GM18951 (cell line): ENCODE measurements at regions not wholly inside any gene's neighbourhood (a gene's known extent, or its start where the extent isn't known, plus 50 kb on each side); places are given as distances from the start of the nearest gene placed in this dataset.

Experiments
- POLR2A ChIP-seq: IDR thresholded peaks from 4 replicates; pipeline ENCODE4 v1.6.1; 2011; ENCODE audit warnings: mild to moderate bottlenecking; ENCODE audit not compliant: insufficient read length, insufficient read depth; ENCODE audit errors: extremely low read depth
- in situ Hi-C: fragments of 300-500 bp; cut with MboI; formaldehyde crosslinking; loops from one replicate; pipeline ENCODE4 v1.12.0; 2022; ENCODE audit warnings: low sequenced_read_pairs, mixed read lengths, inconsistent platforms; ENCODE audit not compliant: unreplicated experiment

DNA sequence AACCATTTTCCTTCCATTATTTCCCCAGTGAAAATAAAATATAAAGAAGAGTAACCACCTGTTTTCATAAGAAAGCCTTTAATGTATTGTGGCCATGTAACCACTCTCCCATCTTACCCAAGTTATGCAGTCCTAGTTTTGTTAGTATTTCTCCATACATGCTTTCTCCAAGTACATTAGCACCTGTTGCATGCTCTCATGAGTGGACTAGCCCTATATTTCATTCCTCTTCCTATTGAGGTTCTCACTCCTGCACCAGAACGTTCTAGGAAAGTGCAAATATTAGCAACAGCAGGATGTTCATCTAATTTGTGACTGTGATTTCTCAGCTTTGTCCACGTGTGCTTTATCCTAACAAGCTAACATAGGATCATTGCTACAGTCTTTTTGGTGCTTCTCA, 155.1 kb upstream of the NPVF start:
- TF ChIP-seq POLR2A: no peak
- in situ Hi-C loops: no loop called here

DNA sequence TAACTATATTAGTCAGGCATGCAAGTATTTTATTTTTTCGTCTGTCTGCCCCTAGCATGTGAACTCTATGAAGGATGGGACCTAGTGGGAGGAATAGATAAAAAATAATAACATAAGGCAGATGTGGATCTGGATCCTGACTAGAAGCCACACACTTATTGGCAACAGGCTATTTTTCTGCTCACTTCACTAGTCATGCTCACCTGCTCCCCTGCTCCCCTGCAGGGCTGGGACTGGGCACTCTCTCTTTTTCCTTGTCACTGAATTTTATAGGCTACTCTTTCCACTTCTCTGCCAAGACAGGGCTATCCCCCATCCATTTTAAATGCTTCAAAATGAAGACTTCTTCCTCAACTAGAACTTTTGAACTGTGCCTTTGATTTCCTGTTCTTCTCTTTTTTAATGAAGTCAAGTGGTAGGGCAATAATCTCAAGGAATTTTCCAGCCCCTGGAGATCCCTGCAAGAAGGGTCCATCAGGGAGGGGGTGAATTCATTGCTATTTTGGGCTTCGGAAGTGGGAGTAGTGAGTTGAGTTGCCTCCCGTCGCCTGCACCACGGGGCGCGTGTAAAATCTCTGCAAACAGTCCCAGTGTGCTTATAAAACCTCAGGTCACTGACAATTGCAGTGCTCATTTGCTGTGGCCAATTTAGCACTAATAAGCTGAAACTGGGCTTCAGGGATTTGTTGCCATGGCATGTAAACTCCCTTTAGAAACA, 156.7 kb upstream of the NPVF start:
- in situ Hi-C loops: no loop called here
- no peak for TF ChIP-seq POLR2A

- TF ChIP-seq POLR2A: no peak
- in situ Hi-C loops: no loop called here
Observed at GRCh38 chr7:25385506-25386136, 157.3 kb upstream of the NPVF start.

DNA sequence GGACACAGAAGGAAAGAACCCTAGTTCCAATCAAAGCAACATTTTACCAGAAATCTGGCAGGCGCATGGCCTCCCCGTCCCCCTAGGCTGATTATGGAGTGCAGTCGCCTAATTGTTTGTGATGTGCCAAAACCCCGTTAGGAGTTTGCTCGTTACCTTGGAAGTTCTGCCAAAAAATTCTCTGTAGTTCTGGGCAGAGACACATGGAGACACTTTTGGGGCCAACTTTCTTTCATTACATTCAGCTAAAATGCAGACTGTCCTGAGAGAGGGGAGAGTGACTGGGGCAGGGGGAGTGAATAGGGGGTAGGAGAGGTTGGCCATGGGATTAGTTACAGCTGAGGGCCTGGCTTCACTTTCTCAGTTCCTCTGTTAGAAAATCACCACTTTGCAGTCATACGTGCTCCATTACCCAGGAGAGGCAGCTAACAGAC, 158.0 kb upstream of the NPVF start:
- in situ Hi-C loops: no loop called here
- no peak for TF ChIP-seq POLR2A

GRCh38 chr7:25388681-25389080, 160.4 kb upstream of the NPVF start:
- no peak for TF ChIP-seq POLR2A
- in situ Hi-C loops: no loop called here

DNA sequence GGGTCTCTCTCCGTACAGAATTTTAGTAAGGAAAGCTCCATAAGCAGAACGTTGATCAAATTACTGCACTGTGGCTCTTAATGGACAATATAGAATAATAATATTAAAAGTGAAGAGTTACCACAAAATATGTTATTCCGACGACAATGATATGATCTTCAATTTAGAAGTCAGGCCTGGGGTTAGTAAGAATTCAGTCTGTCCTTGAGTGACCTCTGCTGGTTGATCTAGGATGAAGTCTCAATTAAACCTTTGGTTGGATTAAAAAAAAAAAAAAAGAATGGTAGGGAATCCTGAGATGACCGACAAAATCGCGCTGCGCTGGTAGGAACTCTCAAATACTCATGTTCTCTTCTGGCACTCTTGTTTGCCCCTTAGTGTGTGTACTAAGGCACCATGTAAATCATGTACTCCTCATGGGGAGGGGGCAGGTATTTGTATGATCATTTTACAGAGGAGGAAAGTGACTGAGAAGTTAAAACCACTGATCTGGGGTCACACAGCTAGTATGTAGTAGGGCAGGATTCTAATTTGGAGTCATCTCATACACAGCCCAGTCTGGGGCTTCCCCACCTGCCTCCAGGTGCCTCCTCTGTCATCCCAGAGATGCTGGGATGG, 161.3 kb upstream of the NPVF start:
- in situ Hi-C loops: no loop called here
- TF ChIP-seq POLR2A: no peak

GRCh38 chr7:25391295-25391861, 163.1 kb upstream of the NPVF start:
- no peak for TF ChIP-seq POLR2A
- in situ Hi-C loops: no loop called here

DNA sequence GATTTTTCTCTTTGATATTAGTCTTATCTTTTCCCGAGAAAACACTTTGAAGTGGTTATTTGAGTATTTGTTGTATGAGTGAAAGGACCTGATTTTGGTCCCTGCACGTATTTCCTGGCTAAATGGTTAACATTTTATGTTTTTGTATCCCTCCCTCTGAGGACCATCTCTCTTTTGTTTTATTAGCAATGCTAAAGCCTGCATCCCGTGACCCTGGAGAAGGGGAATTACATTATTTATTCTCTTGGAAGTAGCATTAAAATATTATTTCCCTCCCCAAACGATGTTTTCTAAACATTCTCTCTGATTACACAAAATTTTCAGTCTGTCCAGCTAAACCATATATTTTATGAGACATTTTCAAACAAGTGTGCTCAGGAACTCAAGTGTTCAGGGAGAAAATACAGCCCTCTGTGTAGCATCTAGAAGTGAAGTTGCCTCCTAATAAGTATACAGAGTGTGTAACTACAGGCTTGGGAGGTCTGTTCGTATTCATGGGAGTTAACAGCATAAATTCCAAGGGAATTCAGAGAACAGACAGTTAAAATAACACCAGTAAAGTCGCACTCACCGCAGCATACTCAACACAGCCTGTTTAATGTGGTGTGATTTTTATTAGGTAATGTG, 163.8 kb upstream of the NPVF start:
- in situ Hi-C loops: no loop called here
- TF ChIP-seq POLR2A: no peak

DNA sequence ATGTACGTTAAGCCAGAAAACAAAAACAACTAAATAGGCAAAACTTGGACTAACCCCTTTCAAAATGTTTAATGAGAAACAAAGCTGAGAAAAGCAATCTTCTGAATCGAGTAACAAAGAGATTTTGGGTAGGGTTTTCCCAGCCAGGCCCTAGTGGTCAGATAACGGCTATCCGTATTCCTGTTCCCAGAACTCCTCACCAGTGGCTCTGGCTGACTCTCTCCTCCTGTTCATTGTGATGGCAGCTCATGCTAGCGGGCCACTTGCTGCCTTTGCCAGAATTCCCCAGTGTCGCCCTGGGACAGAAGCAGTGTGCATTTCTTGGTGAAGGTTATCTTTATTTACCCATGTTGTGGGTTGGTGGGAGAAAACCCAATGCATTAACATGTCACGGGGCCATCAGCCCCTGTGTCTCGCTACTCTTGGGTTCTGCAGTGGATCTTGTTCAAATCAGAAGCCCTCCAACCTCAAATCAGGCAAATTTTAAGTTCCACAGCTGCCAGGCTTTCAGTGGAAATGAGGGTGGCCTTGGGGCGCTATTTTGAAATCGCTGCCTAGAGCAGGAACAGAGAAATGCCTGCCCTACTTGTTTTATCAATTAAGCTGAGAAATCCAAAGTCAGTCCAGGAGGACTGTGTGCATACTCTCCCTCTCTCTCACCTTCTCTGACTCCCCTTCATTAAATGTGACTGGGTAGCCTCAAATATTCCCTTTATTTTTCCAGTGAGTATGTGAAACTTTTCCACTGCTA, 164.5 kb upstream of the NPVF start:
- TF ChIP-seq POLR2A: no peak
- in situ Hi-C loops: no loop called here

DNA sequence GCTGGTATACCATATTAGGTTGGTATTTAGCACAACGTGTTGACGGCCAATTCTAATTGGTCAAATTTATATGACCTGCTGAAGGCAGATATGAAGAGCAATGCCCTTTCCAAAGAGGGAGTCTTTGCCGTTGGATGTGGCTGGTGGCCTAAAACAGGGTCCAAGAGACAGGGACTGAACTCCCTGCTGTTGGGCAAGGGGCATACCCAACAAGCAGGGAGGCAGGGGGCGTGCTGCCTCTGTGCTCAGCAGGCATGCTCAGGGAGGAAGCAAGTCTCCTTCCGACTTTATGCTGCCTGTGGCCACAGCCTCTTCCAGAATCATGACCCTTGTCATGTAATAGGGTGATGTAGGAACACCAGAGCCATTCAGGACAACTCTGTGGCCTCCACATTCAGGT, 167.7 kb upstream of the NPVF start:
- TF ChIP-seq POLR2A: no peak
- in situ Hi-C loops: no loop called here

GRCh38 chr7:25396668-25397067, 168.4 kb upstream of the NPVF start:
- in situ Hi-C loops: no loop called here
- TF ChIP-seq POLR2A: no peak

DNA sequence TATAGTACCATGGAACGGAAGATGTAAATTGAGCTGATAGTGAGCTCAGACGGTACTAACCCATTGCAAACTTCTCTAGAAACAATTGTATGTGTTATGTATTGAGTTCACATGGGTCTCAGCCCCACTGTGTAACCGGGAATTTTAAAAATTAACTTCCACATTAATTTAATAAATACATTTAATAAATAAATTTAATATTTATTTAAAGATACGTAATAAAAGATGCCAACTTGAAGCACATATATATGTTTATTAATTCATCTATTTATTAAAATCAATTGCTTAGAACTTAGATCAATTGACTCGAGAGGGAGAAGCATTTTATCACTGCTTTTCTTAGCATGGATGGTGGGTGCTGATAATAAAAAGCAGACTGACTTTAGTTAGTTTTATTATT, 170.1 kb upstream of the NPVF start:
- no peak for TF ChIP-seq POLR2A
- in situ Hi-C loops: no loop called here
